Stimulated activated CD4-positive, alpha-beta T cell treated with anti-CD3 and anti-CD28 coated beads, Interleukin-12 subunit alpha, Interleukin-12 subunit beta, amount 100 ng/mL, for 48 hours (primary cell): ENCODE measurements at regions not wholly inside any gene's neighbourhood (a gene's known extent, or its start where the extent isn't known, plus 50 kb on each side); places are given as distances from the start of the nearest gene placed in this dataset.

ENCODE experiments used
- DNase-seq, 3 donors: peaks; one replicate each; pipeline ENCODE4 v3.0.0-alpha.2; 2020; ENCODE audit warnings: low read depth in 2 of 3, low spot score in 1 of 3

DNA sequence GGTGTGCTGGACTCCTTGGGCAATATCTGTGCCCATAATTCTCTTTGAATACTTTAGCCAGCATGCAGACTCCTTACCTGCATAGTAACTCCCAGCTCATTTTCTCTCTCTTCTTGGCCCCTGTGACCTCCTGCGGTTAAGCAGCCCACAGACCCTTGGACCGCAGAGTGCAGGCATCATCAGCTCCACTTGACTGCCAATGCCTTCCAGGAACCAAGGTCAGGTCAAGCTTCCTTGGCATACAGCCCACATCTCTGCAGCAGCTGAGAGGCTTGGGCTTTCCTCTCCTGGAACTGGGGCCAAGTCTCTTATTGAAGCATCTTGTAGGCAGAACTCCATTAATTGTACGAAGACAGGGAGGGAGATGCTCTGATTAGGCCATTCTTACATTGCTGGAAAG is 130.1 kb upstream of the PIEZO2 start:
- no peak for DNase-seq

DNA sequence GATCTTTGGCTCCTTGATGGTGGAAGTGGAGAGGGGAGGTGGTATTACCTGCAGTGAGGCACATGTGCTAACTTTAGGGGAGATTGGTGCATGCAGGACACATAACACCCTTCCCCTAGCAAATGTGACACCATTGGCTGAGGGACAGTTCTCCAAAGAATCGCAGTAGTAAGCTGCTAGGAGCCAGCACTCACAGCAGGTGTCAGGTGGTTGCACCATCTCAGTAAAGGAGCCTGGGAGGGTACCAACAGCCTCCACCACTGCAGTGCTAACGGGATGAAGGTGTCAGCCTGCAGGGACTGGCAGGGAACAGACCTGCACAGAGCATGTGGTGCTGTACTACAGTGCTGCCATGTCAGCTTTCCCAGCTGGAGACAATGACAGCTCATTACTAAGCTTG is 127.3 kb upstream of the PIEZO2 start:
- DNase-seq, result no peak

DNA sequence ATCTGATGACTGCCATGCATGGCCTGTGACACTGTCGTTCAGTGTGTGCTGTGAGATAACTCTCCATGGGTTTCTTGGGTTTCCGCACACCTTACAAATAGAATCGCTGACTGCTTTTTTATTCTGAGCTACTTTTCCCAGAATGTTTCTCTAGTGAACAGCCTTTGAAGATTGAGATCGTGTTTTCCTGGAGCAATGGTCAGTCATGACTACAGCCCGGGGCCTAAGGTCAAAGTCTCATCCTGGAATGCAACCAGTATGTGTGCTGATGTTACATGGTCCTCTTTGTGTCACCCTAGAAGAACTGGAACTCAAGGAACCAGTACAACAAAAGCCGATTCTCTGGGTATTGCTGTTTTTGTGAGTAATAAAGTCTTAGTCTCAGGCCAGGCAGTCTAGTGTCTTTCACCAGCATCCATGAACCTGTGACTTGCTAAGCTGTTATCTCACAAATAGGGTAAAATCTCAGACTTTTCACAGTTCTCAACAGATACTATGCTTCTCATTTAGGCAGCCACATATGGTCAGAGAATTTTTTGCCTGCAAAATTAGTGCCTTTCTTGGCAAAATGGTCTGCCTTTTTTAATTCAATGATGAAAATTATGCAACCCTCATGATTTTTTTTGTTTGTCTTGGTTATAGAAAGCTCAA is 124.9 kb upstream of the PIEZO2 start:
- no peak for DNase-seq

DNA sequence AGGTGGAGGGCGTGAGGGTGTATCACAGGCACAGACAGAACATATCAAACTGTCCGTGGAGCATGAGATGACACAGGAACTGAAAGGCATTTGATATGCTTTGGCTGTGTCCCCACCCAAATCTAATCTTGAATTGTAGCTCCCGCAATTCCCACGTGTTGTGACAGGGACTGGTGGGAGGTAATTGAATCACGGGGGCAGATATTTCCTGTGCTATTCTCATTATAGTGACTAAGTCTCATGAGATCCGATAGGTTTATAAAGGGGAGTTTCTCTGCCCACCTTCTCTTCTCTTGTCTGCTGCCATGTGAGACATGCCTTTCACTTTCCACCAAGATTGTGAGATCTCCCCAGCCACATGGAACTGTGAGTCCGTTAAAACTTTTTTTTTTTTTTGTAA is 123.1 kb upstream of the PIEZO2 start:
- DNase-seq, result no peak

DNA sequence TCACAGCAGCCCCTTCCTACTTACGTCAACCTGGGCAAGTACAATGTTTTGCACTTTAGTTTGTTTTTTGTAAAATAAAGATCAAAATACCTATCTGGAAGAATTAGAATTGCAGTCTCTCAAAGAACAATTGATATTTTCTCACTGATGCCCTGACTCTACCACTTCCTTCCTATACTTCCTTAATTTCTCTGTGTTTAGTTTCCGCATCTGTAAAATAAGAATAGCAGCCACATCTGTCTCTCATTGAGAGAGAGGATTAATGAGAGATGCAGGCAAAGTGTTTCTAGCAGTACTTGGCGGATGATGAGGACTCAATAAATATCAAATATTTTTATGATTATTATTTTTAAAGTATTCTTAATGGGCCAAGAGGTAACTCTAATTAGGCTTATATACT is 122.6 kb upstream of the PIEZO2 start:
- no peak for DNase-seq

DNA sequence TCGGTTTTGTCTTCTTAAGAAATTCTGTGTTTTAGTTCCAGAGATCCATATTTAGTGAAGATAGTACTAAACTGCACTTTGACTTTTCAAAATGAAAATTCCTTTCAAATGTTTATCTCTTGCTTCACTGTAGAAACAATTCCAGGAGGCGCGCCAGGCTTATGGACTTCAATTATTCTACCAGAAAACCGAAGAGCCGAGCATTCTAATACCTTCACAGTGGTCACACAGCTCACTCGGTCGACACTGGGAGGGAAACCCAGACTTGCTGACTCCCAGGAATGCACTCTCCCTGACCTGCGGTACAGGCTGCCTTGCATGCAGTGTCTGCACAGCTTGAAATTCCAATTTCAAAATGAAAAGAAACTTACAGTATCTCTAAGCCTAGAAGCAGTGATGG is 119.9 kb upstream of the PIEZO2 start:
- no peak for DNase-seq

DNA sequence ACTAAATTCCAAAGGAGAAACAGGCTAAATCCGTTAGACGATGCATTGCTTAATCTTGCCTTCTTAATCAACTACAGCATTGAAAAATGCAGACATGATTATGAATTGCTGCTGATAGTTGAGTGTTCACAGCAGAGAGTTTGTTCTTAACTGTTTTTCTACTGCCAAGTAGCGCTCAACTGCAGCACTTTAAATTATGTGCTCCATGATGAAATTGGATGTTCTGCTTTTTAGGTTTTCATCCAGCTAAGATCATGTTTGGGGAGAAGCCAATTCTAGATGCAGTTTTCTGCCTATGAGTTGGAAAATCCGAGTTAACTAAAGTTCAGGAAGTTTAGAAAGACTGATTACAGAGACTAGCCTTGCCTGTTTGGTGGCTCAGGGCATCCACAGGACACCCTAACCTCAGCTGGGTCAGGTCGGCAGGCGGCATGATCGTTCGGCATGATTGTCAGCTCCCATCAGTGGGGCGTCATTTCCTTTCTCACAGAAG is 119.4 kb upstream of the PIEZO2 start:
- no peak for DNase-seq

DNA sequence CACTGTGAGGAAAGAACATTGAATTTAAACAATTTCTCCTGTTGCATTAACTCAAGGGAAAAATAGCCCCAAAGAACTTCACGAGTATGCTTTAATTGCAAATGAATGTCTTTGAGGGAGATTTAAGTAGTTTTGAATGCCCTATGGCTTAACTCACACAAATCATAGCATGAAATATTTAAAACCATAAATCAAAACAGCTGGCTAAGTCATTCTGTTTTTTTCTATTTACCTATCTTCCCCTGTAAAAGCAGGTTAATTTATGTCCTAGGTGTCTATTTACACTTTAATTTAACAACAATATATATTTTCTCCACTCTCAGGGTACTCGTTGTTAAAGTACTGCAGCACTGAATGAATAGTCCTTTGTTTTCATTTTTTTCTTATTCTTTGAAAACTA is 118.8 kb upstream of the PIEZO2 start:
- DNase-seq, result no peak

DNA sequence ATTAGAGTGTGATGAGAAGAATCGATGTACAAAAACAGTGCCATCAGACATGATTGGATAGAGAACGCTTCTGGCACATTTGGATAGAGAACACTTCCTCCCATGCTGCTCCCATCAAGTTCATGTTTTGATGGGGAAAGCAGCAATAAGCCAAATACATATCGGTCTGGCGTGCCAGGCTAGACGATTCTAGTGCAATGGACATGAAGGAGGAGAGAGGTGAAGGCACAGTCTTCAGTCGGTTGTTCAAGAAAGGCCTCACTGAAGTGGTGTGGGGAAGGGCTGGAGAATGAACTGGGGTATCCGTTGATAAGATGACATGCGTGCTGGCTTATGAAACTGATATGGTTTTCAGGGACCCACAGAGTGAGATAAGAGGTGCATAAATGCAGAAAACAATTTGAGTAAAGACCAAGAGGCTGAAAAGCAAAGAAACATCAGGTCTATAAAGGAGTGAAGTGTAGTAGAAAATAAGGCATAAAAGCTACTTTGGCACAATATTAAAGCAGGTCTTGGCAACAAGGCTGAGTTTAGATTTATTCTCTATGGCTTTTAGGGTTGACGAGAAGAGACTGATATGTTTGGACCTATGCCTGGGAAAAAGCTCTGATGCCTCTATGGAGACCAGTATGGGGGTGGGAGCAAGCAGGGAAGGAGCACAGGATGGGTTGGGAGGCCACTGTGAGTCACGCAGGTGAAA is 117.6 kb upstream of the PIEZO2 start:
- DNase-seq, result no peak

DNA sequence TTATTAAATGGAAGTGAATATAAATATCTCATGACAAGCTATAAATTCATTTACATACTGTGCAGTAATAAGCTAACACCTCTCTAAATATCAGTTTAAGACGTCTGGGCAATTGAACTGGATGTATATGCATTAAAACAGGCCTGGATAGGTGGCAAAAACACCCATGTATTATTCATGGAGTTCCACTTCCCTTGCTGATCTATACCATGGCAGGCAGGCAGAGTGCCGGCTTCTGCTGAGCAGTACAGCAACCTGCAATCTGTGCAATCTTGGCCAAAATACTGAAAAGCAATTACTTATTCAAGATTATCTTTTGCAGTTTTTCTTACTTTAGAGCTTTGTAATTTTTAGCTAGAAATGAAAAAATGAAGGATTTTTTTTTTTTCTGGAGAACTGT is 112.1 kb upstream of the PIEZO2 start:
- no peak for DNase-seq

DNA sequence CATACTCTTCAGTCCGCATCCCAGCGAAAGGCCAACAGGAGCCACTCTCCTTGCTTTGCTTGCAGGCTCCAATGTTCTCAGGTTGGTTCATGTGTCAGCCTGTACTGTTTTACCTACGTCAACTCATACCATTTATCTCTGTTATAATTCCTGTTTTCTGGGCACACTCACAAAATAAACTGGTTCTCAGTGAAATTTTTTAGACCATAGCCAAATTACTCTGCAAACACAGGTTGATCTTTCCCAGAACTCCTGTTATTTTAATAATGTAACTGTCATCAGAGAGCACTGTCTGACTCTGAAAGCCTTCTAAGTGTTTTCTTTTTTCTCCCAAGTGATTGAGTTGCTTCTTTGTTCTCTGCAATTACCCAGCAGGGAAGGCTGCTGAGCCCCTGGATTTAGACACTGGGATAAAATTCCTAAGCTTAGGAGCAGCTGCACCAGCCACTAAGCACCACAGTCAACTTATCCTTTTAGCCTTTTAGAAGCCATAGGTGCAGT is 111.6 kb upstream of the PIEZO2 start:
- DNase-seq, result no peak

DNA sequence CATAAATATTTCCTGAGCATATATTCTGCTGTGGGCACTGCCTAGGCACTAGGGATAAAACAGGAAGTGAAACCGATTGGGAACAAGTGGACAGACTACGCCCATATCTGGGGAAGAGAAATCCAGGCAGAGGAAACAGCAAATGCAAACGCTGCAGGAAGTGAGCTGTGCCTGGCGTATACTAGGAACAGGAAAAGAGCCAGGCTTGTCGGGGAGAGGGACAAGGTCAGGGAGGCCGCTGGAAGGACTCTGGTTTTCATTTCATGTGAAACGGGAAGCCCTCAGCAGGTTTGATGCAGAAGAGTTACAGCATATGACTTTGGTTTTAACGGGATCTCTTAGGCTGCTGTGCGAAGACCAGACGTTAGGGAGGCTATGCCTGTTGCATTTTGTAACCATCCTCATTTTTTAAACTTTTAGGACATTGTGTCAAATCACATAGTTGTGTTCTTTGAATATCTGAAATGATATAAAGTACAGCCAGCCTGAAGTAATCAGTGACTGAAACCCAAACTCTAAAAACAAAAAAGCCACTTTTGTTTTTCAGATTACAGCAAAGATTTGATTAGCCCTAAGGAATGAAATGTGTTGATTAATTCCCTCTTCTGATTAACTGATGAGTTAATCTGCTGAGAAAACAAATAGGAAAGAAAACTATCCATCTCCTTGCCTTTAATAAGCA is 110.2 kb upstream of the PIEZO2 start:
- DNase-seq, result no peak

DNA sequence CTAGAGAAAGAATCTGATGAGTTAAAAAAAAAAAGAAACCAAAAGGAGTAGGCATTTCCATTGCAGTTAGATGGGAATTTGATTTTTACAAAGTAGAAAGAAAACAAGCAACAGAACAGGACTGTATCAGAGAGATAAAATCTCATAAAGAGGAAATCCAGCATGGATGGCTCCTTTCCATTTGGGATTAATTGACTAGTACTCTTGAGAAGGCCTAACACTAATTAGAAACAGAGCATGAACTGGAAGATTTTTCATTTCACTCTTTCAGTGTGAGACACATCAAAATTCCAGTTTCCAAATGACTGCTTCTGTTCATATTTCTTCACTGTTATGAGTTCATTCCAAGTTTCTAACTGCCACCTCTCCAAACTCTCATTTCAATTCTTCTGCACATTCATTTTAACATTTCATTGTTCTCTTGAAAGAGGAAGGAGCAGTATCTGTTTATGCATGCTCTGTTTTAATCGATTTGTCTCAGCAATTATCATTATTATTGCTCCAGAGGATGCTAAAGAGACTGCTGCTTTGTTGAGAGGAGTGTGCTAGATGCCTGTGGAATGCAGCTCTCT is 108.8 kb upstream of the PIEZO2 start:
- no peak for DNase-seq

DNA sequence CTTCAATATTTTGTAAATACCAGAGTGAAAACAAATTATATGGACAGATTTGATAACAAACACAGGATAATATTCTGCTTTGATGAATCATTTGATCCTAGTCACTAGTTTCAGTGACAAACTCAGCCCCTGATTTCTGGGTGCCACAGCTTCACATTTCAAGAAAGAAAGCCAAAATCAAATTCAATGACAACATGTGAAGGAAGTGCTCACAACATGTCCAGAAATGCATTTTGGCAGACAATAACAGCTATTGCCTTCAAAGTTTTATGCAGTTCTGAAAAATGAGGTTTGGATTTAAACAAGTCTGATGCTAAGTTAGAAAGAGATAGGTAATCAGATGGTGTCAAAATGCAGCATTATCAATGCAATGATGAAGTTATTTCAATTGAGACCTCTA is 106.9 kb upstream of the PIEZO2 start:
- no peak for DNase-seq

DNA sequence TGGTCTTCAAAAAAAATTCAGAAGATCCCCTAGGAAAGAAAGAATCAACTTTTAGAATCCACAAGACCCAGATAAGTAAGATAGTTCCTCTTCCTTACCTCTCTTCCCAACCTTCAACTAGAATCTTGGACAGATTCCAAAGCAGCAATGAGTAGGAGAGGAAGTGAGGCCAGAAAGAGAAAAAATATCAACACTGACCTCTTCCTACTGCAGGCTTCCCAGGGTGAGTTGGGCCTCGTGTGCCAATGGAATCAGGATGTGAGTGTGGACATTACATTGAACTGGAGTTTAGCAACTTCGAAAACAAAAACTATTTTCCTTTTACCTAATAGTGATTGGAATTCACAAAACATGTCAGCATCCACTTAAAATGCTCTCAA is 102.5 kb upstream of the PIEZO2 start:
- no peak for DNase-seq

DNA sequence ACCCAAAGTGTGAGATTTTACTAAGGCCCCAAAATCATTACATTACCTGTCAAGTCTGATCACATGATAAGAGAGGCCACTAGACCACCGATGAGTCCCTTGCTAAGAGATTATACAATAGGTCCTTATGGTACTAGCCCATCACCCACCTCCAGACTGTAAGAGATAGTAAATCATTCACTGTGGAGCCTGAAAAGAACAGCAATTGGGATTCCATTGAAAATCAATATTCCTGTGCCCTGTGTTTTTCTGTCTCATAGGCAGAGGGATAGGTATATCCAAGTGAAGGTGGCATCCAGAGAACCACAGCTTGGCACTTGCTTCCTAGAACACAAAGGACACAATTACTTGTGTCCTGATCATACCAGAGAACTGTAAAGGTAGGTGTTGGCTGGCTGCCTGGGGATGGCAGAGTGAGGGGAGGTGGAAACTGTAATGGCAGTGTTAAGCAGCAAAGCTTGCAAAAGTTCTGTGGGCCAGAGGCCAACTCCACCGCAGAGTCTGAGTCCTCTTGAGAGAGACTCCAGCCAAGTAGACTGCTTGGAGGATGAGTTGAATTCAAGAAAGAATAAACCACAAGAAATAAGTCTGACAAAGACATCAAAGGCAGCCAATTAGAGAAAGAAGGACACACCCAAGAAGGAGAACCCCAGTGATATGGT is 102.0 kb upstream of the PIEZO2 start:
- DNase-seq, result no peak

DNA sequence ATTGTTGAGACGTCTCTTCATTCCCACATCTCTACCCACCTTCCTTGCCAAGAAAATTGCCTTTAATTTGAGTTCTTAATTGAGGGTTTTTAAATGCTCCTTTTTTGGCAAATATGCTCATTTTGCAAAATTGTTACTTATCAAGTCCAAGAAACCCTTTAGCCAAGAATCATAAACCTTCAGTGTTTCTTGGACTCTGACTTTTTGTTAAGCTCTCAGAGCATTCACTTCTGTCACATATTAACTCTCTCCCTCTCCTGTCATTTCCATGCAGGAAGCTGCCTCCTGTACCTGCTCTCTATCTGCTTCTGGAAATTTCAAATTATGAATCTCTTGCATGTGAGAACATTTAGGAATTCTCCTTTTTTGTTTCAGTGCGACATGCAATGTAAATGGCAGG is 100.0 kb upstream of the PIEZO2 start:
- no peak for DNase-seq

DNA sequence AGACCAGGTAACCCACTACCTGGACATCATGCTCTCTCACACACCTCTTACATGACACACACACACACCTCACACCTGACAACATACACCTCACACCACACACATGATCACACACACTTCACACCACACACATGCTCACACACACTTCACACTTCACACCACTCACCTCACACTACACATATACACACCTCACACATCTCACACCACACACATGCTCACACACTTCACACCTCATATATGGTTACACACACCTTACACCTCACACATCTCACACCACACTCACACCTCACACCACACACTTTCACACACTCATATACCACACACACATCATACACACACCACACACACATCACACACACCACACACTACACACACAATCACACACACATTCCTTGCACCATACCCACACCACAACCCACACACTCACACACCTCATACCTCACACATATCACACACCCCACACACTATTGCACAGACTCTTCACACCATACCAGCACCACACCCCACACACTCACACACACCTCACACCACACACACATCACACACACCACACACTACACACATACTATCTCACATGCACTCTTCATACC is 98.1 kb upstream of the PIEZO2 start:
- no peak for DNase-seq

DNA sequence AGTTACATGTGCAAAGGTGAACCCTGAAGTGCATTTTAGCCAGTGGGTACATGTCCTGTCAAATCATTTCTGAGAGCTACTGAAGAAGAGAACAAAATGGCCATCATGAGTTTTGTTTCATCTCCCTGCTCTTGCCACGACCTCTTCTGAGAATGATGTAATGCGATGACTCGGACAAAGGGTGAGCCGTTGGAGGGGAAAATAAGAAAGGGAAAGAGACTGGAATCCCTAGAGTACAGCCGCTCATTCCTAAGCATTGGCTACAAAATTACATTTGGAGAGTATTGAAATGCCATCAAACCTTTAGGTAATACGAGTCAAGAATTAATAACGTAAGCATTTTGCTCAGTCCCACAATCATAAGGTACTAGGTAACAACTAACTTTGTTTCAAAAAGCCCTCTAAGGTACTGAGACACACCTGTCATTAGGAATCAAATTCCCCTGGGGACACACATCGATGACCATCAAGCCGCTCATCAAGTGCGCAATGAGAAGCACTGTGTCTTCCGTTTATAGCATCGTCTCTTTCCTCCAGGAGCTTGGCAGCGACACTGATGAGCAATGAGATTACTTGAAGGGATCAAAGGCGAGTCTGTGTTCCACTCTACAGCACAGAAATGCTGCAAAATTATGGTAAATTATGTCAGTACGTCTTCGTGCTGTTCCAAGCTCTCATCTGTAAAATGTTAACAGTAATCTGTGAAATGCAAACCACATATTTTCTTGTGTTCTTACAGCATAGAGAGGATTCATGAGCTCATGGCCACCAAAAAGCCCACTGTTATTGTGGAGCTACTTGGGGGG is 97.3 kb upstream of the PIEZO2 start:
- no peak for DNase-seq

DNA sequence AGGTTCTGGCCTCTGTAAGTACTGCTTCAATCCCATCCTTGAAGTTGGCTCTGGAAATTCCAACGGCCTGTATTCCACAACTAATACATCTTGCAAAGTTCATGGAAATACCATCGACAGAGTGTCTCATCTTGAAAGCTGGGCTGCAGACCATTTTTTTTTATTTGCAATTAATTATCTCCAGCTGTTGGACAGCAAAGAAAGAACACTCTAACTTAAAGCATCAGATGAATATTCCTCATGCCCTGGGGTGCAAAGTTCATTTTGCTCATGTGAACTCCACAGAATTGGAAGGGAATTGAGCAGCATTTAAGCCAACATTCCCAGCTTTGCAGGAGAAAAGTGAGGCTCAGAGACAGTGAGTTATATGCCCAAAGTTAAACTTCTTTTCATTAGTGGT is 96.5 kb upstream of the PIEZO2 start:
- DNase-seq, result no peak
